NCI-H1092 (cell line): ENCODE measurements at regions not wholly inside any gene's neighbourhood (a gene's known extent, or its start where the extent isn't known, plus 50 kb on each side); places are given as distances from the start of the nearest gene placed in this dataset.

ENCODE experiments used
- DNase-seq: peaks from one replicate; lab custom pipeline; 2025; lab: John Stamatoyannopoulos, UW

- DNase-seq = no peak
These were observed 62.9 kb upstream of the ARG1 start for GRCh38 chr6:131510094-131510493.

GRCh38 chr6:131510591-131510990 is 62.4 kb upstream of the ARG1 start:
- DNase-seq = no peak

DNA sequence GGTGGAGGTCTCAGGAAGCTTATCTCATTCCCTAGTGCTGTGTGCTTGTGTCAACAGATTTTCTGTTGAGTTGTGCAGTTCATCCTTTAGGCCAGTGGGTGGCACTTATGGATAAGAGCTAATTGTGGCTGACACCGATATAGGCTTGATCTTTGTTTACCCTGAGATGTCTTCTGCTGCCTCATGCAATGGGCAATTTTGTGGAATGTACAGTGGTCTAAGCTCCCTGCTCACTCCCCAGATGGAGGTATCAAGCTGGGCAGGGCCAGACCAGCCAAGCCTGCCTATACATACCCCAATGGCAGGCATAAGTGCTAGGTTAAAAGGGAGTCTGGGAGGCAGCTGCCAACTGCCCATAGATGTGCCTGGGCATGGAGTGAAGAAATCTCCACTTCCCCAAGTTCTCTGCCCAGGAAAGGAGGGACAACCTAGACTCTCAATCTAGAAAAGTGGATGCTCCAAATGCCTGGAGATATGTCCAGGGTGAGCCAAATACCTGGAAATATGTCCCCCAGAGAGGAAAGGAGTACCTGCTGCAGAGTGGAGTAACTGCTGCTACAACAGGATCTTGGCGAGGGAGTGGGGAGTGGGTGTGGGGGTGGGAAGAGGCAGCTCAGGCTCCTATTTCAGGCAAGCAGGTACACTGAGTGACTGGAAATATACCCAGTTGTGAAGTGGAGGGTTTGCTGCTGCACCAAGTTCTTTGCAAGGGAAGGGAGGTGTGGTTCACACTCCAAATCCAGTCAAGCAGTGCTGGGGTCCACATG is 53.2 kb upstream of the ARG1 start:
- DNase-seq = no peak
